HG03521 (cell line): ENCODE measurements at regions not wholly inside any gene's neighbourhood (a gene's known extent, or its start where the extent isn't known, plus 50 kb on each side); places are given as distances from the start of the nearest gene placed in this dataset.
"Not testable (repeated sequence)": the region's sequence is repeated elsewhere in the genome, so short reads cannot be mapped to it uniquely, and the experiment has no call there.

Source experiments
- ATAC-seq: cut with Tn5 transposase; IDR thresholded peaks from one replicate; pipeline ENCODE4 v1.9.1; 2021; ENCODE audit warnings: mild to moderate bottlenecking, moderate library complexity; ENCODE audit not compliant: unreplicated experiment

DNA sequence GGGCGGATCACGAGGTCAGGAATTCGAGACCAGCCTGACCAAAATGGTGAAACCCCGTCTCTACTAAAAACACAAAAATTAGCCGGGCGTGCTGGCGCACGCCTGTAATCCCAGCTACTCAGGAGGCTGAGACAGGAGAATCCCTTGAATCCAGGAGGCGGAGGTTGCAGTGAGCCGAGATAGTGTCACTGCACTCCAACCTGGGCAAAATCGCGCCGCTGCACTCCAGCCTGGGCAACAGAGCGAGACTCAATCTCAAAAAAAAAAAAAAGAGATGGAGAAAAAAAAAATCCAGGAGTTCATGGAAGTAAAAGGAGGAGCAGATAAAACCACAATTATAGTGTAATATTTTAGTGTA lies 76.3 kb upstream of the ZNF184 start:
- not testable (repeated sequence) for ATAC-seq

DNA sequence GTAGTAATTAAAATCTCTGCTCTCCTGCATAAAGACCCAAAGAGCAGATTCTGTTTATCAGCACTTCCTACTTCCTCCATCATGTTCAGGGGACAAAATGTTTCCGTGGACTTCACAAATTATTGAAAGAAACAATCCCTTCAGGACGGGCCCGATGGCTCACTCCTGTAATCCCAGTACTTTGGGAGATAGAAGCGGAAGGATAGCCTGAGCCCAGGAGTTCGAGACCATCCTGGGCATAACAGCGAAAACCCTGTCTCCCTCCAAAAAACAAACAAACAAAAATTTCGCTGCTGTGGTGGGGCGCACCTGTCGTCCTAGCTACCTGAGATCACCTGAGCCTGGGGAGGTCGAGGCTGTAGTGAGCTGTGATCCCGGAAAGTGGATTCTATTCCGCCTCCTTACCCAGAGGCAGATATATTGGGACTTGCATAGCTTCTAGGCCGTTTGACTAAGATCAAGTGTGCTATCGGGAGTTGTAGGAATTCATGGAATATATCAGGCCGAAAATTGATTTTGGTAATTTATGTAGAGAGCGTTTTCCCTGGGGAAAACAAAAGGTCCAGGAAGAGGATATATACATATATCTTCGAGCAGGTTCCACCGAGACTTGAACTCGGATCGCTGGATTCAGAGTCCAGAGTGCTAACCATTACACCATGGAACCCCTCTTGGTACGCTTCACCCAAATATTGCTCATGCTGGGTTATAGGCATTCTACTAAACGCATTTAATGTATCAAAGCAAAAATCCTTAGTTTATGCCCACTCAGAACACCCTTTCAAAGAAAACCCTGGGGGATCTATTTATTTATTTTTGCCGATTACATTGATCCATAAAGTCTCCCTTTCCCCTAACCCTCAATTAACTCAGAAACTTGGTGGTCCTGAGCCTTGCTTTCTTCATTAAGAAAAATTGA lies 74.5 kb upstream of the ZNF184 start:
- ATAC-seq: no peak

DNA sequence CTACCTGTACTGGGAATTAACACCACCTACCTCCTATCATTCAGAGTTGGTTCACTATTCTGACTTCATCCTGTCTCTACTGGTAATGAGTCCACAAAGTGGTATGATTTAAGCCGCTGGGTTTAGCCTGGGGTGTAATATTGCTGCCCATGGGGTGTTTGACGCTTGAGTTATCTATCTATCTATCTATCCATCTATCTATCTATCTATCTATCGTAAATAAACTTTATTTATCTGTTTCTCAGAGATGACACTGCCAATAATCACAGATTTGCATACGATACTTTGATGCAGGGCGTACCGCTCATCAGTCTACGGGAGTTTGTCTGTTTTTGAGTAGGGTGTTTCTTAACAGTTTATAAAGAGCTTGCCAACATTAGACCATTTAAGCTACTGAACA lies 73.6 kb upstream of the ZNF184 start:
- ATAC-seq: no peak

DNA sequence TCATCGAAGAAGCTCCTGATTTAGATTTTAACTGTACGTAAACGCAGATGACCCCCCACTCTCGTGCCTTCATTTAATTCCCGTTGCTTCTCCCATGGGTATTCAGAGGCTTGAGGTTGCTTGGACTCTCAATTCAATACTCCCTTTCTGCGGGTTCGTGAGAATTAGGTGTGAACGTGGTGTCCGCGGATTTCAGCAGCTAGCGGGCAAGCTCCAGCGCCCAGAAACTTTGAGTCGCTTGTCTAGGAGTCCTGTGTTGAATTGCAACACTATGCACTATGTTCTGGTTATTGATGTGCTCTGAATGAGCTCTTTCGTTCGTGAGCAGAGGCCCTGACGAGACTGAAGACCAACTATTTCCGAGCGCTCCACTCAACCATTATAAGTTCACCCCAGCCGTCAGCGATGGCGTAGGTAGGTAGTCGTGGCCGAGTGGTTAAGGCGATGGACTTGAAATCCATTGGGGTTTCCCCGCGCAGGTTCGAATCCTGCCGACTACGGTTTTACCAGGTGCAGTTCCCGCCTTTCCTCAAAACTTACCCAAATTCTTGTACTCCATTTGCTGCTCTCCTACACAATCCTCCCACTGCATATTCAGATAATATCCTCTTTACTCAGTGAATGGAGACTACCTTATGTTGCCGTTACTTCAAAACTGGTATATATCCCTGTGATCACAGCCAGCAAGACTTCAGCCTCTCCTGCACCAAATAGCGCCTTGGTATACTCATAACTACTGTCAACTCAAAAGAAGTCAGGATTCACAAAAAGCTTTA lies 72.6 kb upstream of the ZNF184 start:
- no peak for ATAC-seq

DNA sequence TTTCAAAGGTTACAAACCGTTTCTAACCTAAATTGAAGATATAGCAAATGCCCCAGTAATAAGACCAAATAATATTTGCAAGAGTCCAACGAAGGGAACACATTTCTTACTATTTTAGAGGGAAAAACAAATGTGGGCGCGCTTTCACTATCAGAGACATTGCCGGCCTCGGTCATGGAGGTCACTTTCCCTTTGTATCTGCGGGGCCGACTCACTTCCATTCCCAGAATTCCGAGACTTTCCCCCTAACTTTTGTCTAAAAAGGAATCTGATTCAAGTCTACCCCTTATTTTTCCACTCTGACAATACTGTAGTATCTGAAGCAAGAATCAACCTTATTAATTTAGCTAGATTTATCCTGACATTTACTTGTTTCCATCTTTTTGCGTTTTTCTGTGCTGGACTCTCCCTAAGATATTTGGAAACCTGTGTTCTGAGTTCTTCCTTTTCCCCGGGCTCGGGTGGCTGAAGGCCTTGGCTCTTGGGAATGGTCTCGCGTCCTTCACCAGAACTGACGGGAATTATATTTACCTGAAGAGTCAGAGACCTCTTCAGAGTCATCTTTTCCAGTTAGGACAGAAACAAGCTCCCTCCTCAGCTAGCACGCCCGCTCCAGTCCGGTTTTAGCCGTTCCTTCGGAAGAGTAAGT lies 71.8 kb upstream of the ZNF184 start:
- no peak for ATAC-seq

DNA sequence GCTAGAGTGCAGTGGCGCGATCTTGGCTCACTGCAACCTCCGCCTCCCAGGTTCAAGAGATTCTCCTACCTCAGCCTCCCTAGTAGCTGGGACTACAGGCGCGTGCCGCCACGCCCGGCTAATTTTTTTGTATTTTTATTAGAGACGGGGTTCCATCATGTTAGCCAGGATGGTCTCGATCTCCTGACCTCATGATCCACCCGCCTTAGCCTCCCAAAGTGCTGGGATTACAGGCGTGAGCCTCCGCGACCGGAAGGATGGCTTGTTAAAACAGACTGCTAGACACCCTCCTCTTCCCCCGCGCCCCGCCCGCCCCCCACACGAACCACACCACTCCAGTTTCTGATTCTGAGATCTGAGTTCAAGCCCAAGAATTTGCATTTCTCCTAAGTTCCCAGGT lies 71.2 kb upstream of the ZNF184 start:
- ATAC-seq: not testable (repeated sequence)

DNA sequence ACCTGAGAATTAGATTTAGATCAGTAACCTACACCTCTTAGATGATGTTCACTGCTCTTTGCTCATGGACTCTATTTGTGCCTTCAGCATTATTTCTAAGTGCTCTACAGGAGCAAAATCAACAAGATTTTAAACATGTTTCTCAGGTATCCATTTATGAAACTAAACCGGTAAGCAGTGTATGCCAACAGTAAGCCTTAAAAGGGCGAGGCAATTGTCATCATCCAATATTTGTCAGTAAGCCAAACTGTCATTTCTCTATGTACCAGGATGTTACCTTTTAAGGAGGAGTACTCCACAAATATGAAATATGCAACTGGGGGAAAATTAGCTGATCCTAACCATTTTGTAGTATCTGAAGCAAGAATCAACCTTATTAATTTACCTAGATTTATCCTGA lies 69.6 kb upstream of the ZNF184 start:
- no peak for ATAC-seq

DNA sequence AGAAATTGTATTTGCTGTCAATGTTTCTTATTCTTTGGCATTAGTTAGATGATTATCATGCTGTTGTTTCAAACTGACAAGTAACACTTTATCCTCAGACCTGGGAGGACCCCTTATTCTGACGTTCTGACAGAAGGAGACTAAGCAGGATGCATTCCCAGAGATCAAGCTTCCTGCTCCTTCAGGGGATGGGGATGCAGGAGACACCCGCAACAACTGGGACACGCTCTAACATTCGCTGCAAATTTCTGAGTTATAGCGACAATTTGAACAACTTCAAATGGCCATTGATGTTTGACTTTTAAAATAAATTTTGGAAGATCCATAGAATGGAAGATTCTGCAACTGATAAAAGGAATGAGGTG lies 69.0 kb upstream of the ZNF184 start:
- no peak for ATAC-seq

DNA sequence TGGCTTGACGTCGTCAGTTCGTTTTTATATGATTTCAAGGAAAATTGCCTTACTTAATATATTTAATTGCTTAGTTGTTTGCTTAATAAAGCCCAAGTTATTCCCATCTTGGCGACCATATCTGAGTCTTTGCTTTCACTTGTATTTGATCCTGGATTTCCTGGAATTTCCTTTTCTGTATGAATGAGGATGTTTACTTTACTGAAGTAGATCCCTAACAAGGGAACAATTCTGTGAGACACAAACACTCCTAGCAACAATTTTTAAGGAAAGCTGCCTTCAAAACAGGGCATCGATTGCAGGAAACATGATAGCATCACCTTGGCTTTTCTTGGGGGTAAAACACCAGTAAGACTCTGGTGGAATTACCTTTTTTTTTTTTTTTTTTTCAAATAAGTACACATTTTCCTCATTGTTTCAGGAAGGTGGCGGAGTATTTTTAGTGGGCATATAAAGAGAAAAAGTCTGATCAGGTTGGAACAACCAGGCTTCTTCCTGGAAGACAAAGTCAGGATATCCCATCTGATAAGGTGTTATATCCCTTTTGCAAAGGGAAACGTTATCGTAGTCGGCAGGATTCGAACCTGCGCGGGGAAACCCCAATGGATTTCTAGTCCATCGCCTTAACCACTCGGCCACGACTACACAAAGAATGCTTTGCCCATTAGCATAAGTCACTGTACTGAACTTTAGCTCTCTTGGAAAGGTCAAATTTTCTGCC lies 68.5 kb upstream of the ZNF184 start:
- ATAC-seq: no peak

DNA sequence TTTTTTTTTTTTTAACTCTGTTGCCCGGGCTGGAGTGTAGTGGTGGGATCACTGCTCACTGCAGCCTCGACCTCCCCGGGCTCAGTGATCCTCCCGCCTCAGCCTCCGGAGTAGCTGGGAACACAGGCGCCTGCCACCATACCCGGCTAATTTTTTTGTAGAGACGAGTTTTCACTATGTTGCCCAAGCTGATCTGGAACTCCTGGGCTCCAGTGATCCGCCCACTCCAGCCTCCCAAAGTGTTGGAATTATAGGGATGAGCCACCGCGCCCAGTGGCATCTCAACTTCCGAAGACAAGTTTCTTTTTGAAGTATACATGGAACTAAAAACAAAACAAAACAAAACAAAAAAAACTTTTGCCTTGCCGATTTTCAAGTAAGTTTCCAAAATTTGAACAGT lies 66.6 kb upstream of the ZNF184 start:
- no peak for ATAC-seq

DNA sequence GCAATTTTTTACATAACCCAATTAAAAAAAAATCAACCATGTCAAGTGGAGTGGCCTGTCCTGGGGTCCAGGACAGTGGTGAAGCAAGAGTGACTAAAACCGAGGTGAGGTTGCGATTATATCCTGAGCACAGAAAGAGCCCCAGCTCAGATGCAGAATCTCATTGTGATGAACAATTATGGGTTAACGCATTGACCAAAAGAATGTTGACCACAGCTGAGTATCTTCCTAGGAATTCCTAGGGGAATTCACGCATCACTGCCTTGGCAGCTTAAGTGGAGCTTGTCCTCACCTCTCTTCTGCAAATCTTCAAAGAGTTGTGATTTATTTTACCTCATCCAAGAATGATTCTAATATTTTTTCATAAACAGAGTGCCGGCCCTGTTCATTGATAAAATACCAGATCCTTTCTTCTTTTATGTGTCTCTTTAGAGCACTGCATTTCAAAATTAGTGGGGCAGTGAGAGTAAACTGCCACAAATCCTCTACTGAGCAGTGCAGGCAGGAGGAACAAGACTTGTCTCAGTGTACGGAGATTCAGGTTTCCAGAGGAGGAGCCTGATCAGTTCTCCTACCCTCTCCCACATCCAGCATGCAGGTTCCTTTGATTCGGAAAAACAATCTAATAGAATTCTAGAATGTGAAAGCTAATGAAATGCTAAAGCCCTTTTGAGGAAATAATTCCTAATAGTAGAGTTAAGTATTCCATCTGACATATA lies 60.1 kb upstream of the ZNF184 start:
- no peak for ATAC-seq

DNA sequence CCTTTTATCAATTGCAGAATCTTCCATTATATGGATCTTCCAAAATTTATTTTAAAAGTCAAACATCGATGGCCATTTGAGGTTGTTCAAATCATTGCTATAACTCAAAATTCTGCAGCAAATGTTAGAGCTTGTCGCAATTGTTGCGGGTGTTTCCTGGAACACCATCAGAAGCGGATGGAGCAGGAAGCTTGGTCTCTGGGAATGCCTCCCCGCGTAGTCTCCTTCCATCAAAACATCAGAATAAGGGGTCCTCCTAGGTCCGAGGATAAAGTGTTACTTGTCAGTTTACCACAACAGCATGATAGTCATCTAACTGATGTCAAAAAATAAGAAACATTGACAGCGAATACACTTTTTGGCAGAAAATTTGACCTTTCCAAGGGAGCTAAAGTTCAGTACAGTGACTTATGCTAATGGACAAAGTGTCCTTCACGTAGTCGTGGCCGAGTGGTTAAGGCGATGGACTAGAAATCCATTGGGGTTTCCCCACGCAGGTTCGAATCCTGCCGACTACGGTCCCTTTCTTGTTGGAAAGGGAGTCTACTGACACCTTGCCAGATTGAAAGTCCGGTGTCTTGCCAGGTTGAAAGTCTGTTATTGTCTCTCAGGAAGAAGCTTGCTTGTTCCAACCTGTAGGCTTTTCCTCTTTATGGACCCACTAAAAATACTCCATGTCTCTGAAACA lies 59.0 kb upstream of the ZNF184 start:
- no peak for ATAC-seq

DNA sequence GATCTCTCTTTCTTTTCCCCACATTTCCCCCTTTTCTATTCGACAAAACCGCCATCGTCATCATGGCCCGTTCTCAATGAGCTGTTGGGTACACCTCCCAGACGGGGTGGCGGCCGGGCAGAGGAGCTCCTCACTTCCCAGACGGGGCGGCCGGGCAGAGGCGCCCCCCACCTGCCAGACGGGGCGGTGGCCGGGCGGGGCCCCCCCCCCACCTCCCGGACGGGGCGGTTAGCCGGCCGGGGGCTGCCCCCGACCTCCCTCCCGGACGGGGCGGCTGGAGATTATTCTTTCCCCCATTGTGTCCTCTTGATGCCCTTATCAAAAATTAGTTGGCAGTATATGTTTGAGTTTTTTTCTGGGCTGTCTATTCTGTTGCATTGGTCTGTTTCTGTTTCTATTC lies 56.9 kb upstream of the ZNF184 start:
- not testable (repeated sequence) for ATAC-seq

DNA sequence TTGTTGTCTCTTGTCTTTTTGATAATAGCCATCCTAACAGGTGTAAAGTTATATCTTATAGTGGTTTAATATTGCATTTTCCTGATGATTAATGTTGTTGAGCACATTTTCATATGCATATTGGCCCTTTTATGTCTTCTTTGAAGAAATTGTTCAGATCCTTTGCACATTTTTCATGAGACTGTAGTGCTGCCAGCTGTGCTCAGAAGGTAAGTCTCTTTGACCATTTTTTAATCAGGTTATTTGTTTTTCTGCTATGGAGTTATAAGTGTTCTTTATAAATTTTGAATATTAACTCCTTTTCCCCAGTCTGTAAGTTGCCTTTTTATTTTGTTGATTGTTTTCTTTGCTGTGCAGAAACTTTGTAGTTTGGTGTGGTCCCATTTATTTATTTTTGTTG lies 55.8 kb upstream of the ZNF184 start:
- ATAC-seq: no peak
